ENCODE measurements at regions not wholly inside any gene's neighbourhood (a gene's known extent, or its start where the extent isn't known, plus 50 kb on each side); places are given as distances from the start of the nearest gene placed in this dataset.

DNA sequence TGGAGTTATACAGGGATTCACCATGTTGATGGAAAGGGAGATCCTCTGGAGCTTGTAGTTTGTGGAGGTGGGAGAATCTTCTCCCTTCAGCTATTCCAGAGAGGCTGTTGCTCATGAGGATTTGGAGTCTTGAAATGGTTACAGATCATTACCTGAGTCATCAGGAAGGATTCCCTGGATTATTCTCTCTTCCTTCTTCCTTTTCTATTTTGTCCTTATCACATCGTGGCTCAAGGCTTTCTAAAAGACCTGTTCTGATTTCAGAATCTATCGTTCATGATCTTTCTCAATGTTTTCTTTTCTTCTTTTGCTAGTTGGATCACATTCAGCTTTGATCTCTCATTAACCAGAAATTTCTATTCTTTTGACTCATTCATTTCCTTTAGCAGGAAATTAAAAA lies 196.0 kb downstream of the KLF5 start:
- no peaks in the 10 kb centered on the region for H3K9me2 ChIP-seq (ENCODE audit: insufficient read depth, low read length)

GRCh38 chr13:73251626-73252265 lies 192.9 kb downstream of the KLF5 start:
- DNase-seq (ENCODE audit: low spot score), result no peak
- Histone ChIP-seq H2AFZ (ENCODE audit: low read length) (no peak overlapping the region), H4K20me1 (ENCODE audit: insufficient read depth, low read length) (no peaks in the 10 kb centered on the region), H3K4me2 (ENCODE audit: low read length) (no peak overlapping the region), H3K36me3 (ENCODE audit: insufficient read depth, low read length) (no peaks in the 10 kb centered on the region), H3K4me1 (ENCODE audit: insufficient read depth, low read length, poor library complexity, severe bottlenecking) (no peaks in the 10 kb centered on the region), H3K9me3 (ENCODE audit: low read length) (no peaks in the 10 kb centered on the region), H3K27ac (ENCODE audit: low read depth, low read length, poor library complexity, severe bottlenecking) (no peak overlapping the region), H3K9me2 (ENCODE audit: insufficient read depth, low read length) (no peaks in the 10 kb centered on the region), H3K4me3 (ENCODE audit: low read depth, low read length, poor library complexity, severe bottlenecking) (no peak overlapping the region), H3K79me2 (ENCODE audit: insufficient read depth, low read depth, low read length) (no peaks in the 10 kb centered on the region)
- TF ChIP-seq, protein P1, sequence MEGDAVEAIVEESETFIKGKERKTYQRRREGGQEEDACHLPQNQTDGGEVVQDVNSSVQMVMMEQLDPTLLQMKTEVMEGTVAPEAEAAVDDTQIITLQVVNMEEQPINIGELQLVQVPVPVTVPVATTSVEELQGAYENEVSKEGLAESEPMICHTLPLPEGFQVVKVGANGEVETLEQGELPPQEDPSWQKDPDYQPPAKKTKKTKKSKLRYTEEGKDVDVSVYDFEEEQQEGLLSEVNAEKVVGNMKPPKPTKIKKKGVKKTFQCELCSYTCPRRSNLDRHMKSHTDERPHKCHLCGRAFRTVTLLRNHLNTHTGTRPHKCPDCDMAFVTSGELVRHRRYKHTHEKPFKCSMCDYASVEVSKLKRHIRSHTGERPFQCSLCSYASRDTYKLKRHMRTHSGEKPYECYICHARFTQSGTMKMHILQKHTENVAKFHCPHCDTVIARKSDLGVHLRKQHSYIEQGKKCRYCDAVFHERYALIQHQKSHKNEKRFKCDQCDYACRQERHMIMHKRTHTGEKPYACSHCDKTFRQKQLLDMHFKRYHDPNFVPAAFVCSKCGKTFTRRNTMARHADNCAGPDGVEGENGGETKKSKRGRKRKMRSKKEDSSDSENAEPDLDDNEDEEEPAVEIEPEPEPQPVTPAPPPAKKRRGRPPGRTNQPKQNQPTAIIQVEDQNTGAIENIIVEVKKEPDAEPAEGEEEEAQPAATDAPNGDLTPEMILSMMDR (conservative IDR thresholded peaks at IDR 0.05; ENCODE audit: low read length), result no peak
- TF ChIP-seq EZH2phosphoT487 (IDR thresholded peaks at IDR 0.05; ENCODE audit: borderline replicate concordance, low read depth, low read length), result no peak
- ChIA-PET POLR2A (interaction anchor here (0.6 to 1.4 kb wide), 2 partner anchors 15 to 1288 kb away, joined by 4 to 5 read pairs; no protein-coding TSS in a partner anchor), CTCF (ENCODE audit: unreplicated experiment) (no interaction called here)
- no TSS peak for BruUV-seq (replicated peaks)
- intact Hi-C loops (cut with micrococcal nuclease; ENCODE audit: unreplicated experiment), result no loop called here

More for the DNA sequence above, 196.0 kb downstream of the KLF5 start:
- Histone ChIP-seq H3K4me3 (ENCODE audit: low read depth, low read length, poor library complexity, severe bottlenecking) (no peak overlapping the region), H3K36me3 (ENCODE audit: insufficient read depth, low read length) (no peaks in the 10 kb centered on the region), H3K9me3 (ENCODE audit: low read length) (no peaks in the 10 kb centered on the region), H2AFZ (ENCODE audit: low read length) (no peak overlapping the region), H3K4me1 (ENCODE audit: insufficient read depth, low read length, poor library complexity, severe bottlenecking) (no peaks in the 10 kb centered on the region), H4K20me1 (ENCODE audit: insufficient read depth, low read length) (no peaks in the 10 kb centered on the region), H3K27ac (ENCODE audit: low read depth, low read length, poor library complexity, severe bottlenecking) (no peak overlapping the region), H3K4me2 (ENCODE audit: low read length) (no peak overlapping the region), H3K79me2 (ENCODE audit: insufficient read depth, low read depth, low read length) (no peaks in the 10 kb centered on the region)
- BruUV-seq (replicated peaks), result no TSS peak
- no peak for TF ChIP-seq EZH2phosphoT487 (IDR thresholded peaks at IDR 0.05; ENCODE audit: borderline replicate concordance, low read depth, low read length)
- TF ChIP-seq, protein P1 (conservative IDR thresholded peaks at IDR 0.05; ENCODE audit: low read length), result no peak
- intact Hi-C loops (cut with micrococcal nuclease; ENCODE audit: unreplicated experiment), result no loop called here
- CTCF ChIA-PET (ENCODE audit: unreplicated experiment), result no interaction called here
- no peak for DNase-seq (ENCODE audit: low spot score)
- POLR2A ChIA-PET, result interaction anchor here (0.6 kb wide), 1 partner anchor 15 kb away, joined by 3 read pairs; no protein-coding TSS in a partner anchor

DNA sequence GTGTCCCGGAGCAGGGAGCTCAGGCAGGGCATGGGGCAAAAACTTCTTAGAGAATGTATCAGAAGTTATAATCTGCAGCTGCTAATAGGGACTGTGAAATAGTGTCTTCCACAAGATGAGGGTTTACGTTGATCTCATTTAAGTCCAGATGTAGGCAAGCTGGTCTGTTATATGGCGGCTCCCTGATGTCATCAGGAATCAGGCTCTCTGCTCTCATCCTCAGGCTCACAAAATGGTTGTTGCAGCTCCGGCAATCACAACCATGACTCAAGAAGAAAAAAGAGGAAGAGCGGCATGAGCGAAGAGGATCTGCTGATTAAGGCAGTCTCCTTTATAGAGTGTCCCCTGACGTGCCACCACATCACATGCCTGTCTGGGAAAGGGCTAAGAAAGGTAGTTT lies 191.3 kb downstream of the KLF5 start:
- no TSS peak for BruUV-seq (replicated peaks)
- no peaks in the 10 kb centered on the region for H3K9me2 ChIP-seq (ENCODE audit: insufficient read depth, low read length)
- no peaks in the 10 kb centered on the region for H3K36me3 ChIP-seq (ENCODE audit: insufficient read depth, low read length)
- ChIA-PET POLR2A (no interaction called here), CTCF (ENCODE audit: unreplicated experiment) (no interaction called here)
- no peaks in the 10 kb centered on the region for H3K79me2 ChIP-seq (ENCODE audit: insufficient read depth, low read depth, low read length)
- no peak overlapping the region for H3K4me3 ChIP-seq (ENCODE audit: low read depth, low read length, poor library complexity, severe bottlenecking)
- intact Hi-C loops (cut with micrococcal nuclease; ENCODE audit: unreplicated experiment), result no loop called here
- no peak overlapping the region for H3K27ac ChIP-seq (ENCODE audit: low read depth, low read length, poor library complexity, severe bottlenecking)
- H3K4me1 ChIP-seq (ENCODE audit: insufficient read depth, low read length, poor library complexity, severe bottlenecking), result no peaks in the 10 kb centered on the region
- H4K20me1 ChIP-seq (ENCODE audit: insufficient read depth, low read length), result no peaks in the 10 kb centered on the region
- H3K9me3 ChIP-seq (ENCODE audit: low read length), result no peaks in the 10 kb centered on the region
- H3K4me2 ChIP-seq (ENCODE audit: low read length), result no peak overlapping the region
- TF ChIP-seq EZH2phosphoT487 (IDR thresholded peaks at IDR 0.05; ENCODE audit: borderline replicate concordance, low read depth, low read length), result no peak
- TF ChIP-seq, protein P1 (conservative IDR thresholded peaks at IDR 0.05; ENCODE audit: low read length), result no peak
- no peak overlapping the region for H2AFZ ChIP-seq (ENCODE audit: low read length)
- no peak for DNase-seq (ENCODE audit: low spot score)
